ENCODE measurements at regions not wholly inside any gene's neighbourhood (a gene's known extent, or its start where the extent isn't known, plus 50 kb on each side); places are given as distances from the start of the nearest gene placed in this dataset.
"Not testable (repeated sequence)": the region's sequence is repeated elsewhere in the genome, so short reads cannot be mapped to it uniquely, and the experiment has no call there.

GRCh38 chr5:18357486-18357885 lies 723.2 kb downstream of the TAF11L14 start:
- Mint-ChIP-seq H3K36me3 (no peaks in the 10 kb centered on the region), H3K27ac (no peak overlapping the region), H3K4me1 (ENCODE audit: low read depth in 2 of 2) (no peaks in the 10 kb centered on the region), H3K9me3 (peaks cover 14% of the 10 kb centered on the region), H3K27me3 (no peaks in the 10 kb centered on the region), H3K4me3 (no peak overlapping the region)
- no peak for DNase-seq (ENCODE audit: low spot score)
- ATAC-seq: no peak

- no peaks in the 10 kb centered on the region for H3K27me3 Mint-ChIP-seq
- no peak overlapping the region for H3K4me3 Mint-ChIP-seq
- peaks cover 4% of the 10 kb centered on the region for H3K36me3 Mint-ChIP-seq
- DNase-seq (ENCODE audit: low spot score) (no peak), ATAC-seq (no peak)
- H3K4me1 Mint-ChIP-seq (ENCODE audit: low read depth in 2 of 2): no peaks in the 10 kb centered on the region
- H3K27ac Mint-ChIP-seq: no peak overlapping the region
- peaks cover 24% of the 10 kb centered on the region for H3K9me3 Mint-ChIP-seq
These were observed 732.0 kb downstream of the TAF11L14 start for GRCh38 chr5:18366234-18366633.

- Mint-ChIP-seq H3K9me3 (peaks cover 22% of the 10 kb centered on the region), H3K27me3 (no peaks in the 10 kb centered on the region), H3K36me3 (no peaks in the 10 kb centered on the region), H3K4me3 (no peak overlapping the region), H3K4me1 (ENCODE audit: low read depth in 2 of 2) (no peaks in the 10 kb centered on the region), H3K27ac (no peak overlapping the region)
- ATAC-seq (no peak), DNase-seq (ENCODE audit: low spot score) (no peak)
These were observed 736.3 kb downstream of the TAF11L14 start for GRCh38 chr5:18370531-18370930.

- H3K27me3 Mint-ChIP-seq: no peaks in the 10 kb centered on the region
- H3K4me1 Mint-ChIP-seq (ENCODE audit: low read depth in 2 of 2): no peaks in the 10 kb centered on the region
- ATAC-seq (no peak), DNase-seq (ENCODE audit: low spot score) (no peak)
- H3K4me3 Mint-ChIP-seq: no peak overlapping the region
- H3K9me3 Mint-ChIP-seq: peaks cover 27% of the 10 kb centered on the region
- no peak overlapping the region for H3K27ac Mint-ChIP-seq
- peaks cover 4% of the 10 kb centered on the region for H3K36me3 Mint-ChIP-seq
These were observed 741.4 kb downstream of the TAF11L14 start for GRCh38 chr5:18375641-18376040.

- Mint-ChIP-seq H3K27ac (no peak overlapping the region), H3K9me3 (peaks cover 23% of the 10 kb centered on the region), H3K36me3 (peaks cover 4% of the 10 kb centered on the region), H3K4me3 (no peak overlapping the region), H3K4me1 (ENCODE audit: low read depth in 2 of 2) (no peaks in the 10 kb centered on the region), H3K27me3 (no peaks in the 10 kb centered on the region)
- no peak for ATAC-seq
- no peak for DNase-seq (ENCODE audit: low spot score)
These were observed 743.8 kb downstream of the TAF11L14 start for GRCh38 chr5:18378066-18378465.

GRCh38 chr5:18379189-18379588 lies 744.9 kb downstream of the TAF11L14 start:
- H3K4me3 Mint-ChIP-seq: no peak overlapping the region
- no peak overlapping the region for H3K27ac Mint-ChIP-seq
- peaks cover 4% of the 10 kb centered on the region for H3K36me3 Mint-ChIP-seq
- H3K4me1 Mint-ChIP-seq (ENCODE audit: low read depth in 2 of 2): no peaks in the 10 kb centered on the region
- DNase-seq (ENCODE audit: low spot score): no peak
- H3K27me3 Mint-ChIP-seq: no peaks in the 10 kb centered on the region
- peaks cover 23% of the 10 kb centered on the region for H3K9me3 Mint-ChIP-seq
- no peak for ATAC-seq

GRCh38 chr5:18380729-18381362 lies 746.6 kb downstream of the TAF11L14 start:
- Mint-ChIP-seq H3K9me3 (peaks cover 14% of the 10 kb centered on the region), H3K4me1 (ENCODE audit: low read depth in 2 of 2) (no peaks in the 10 kb centered on the region)

GRCh38 chr5:18393565-18394442 lies 759.5 kb downstream of the TAF11L14 start:
- Mint-ChIP-seq H3K27me3 (no peaks in the 10 kb centered on the region), H3K36me3 (no peaks in the 10 kb centered on the region), H3K4me1 (ENCODE audit: low read depth in 2 of 2) (no peaks in the 10 kb centered on the region), H3K27ac (no peak overlapping the region), H3K4me3 (no peak overlapping the region), H3K9me3 (peaks cover 5% of the 10 kb centered on the region)
- DNase-seq (ENCODE audit: low spot score): no peak
- no peak for ATAC-seq

More at GRCh38 chr5:18380729-18381362, 746.6 kb downstream of the TAF11L14 start:
- no peak for ATAC-seq
- H3K36me3 Mint-ChIP-seq: peaks cover 4% of the 10 kb centered on the region
- H3K27ac Mint-ChIP-seq: no peak overlapping the region
- DNase-seq (ENCODE audit: low spot score): no peak
- no peaks in the 10 kb centered on the region for H3K27me3 Mint-ChIP-seq
- H3K4me3 Mint-ChIP-seq: no peak overlapping the region

- Mint-ChIP-seq H3K36me3 (no peaks in the 10 kb centered on the region), H3K4me1 (ENCODE audit: low read depth in 2 of 2) (no peaks in the 10 kb centered on the region), H3K9me3 (peaks cover 6% of the 10 kb centered on the region), H3K27me3 (no peaks in the 10 kb centered on the region), H3K4me3 (no peak overlapping the region), H3K27ac (no peak overlapping the region)
- ATAC-seq (no peak), DNase-seq (ENCODE audit: low spot score) (no peak)
These were observed 760.2 kb downstream of the TAF11L14 start for GRCh38 chr5:18394443-18394804.

- Mint-ChIP-seq H3K4me3 (no peak overlapping the region), H3K4me1 (ENCODE audit: low read depth in 2 of 2) (no peaks in the 10 kb centered on the region), H3K27ac (no peak overlapping the region)
These were observed 761.2 kb downstream of the TAF11L14 start for GRCh38 chr5:18395126-18396110.

GRCh38 chr5:18397371-18397770 lies 763.1 kb downstream of the TAF11L14 start:
- Mint-ChIP-seq H3K4me1 (ENCODE audit: low read depth in 2 of 2) (no peaks in the 10 kb centered on the region), H3K27me3 (no peaks in the 10 kb centered on the region), H3K9me3 (peaks cover 6% of the 10 kb centered on the region)

More at GRCh38 chr5:18395126-18396110, 761.2 kb downstream of the TAF11L14 start:
- H3K9me3 Mint-ChIP-seq: peaks cover 6% of the 10 kb centered on the region
- ATAC-seq (no peak), DNase-seq (ENCODE audit: low spot score) (no peak)
- no peaks in the 10 kb centered on the region for H3K36me3 Mint-ChIP-seq
- H3K27me3 Mint-ChIP-seq: no peaks in the 10 kb centered on the region

GRCh38 chr5:18397891-18398290 lies 763.6 kb downstream of the TAF11L14 start:
- no peak overlapping the region for H3K4me3 Mint-ChIP-seq
- no peaks in the 10 kb centered on the region for H3K27me3 Mint-ChIP-seq
- no peak for ATAC-seq

More at GRCh38 chr5:18397371-18397770, 763.1 kb downstream of the TAF11L14 start:
- no peak for DNase-seq (ENCODE audit: low spot score)
- Mint-ChIP-seq H3K4me3 (no peak overlapping the region), H3K36me3 (no peaks in the 10 kb centered on the region), H3K27ac (no peak overlapping the region)
- no peak for ATAC-seq

GRCh38 chr5:18399461-18400327 lies 765.4 kb downstream of the TAF11L14 start:
- not testable (repeated sequence) for H3K9me3 Mint-ChIP-seq; H3K4me1 Mint-ChIP-seq (ENCODE audit: low read depth in 2 of 2); H3K27ac Mint-ChIP-seq; H3K4me3 Mint-ChIP-seq; H3K36me3 Mint-ChIP-seq; DNase-seq (ENCODE audit: low spot score); H3K27me3 Mint-ChIP-seq; ATAC-seq

More at GRCh38 chr5:18397891-18398290, 763.6 kb downstream of the TAF11L14 start:
- H3K9me3 Mint-ChIP-seq: peaks cover 4% of the 10 kb centered on the region
- no peak overlapping the region for H3K27ac Mint-ChIP-seq
- no peaks in the 10 kb centered on the region for H3K36me3 Mint-ChIP-seq
- DNase-seq (ENCODE audit: low spot score): no peak
- H3K4me1 Mint-ChIP-seq (ENCODE audit: low read depth in 2 of 2): no peaks in the 10 kb centered on the region

Measured in natural killer cell treated with Interleukin-12 subunit alpha and Interleukin-12 subunit beta and Interleukin-15 and Interleukin-18, amount 100 ng/mL, for 72 hours (primary cell).